Stimulated activated CD8-positive, alpha-beta memory T cell treated with anti-CD3 and anti-CD28 coated beads, Interleukin-2, amount 100 ng/mL, for 48 hours (primary cell): ENCODE measurements at regions not wholly inside any gene's neighbourhood (a gene's known extent, or its start where the extent isn't known, plus 50 kb on each side); places are given as distances from the start of the nearest gene placed in this dataset.

ENCODE experiments used
- DNase-seq, 2 donors: peaks; one replicate each; pipeline ENCODE4 v3.0.0-alpha.2; 2020; ENCODE audit warnings: low read depth in 2 of 2

DNA sequence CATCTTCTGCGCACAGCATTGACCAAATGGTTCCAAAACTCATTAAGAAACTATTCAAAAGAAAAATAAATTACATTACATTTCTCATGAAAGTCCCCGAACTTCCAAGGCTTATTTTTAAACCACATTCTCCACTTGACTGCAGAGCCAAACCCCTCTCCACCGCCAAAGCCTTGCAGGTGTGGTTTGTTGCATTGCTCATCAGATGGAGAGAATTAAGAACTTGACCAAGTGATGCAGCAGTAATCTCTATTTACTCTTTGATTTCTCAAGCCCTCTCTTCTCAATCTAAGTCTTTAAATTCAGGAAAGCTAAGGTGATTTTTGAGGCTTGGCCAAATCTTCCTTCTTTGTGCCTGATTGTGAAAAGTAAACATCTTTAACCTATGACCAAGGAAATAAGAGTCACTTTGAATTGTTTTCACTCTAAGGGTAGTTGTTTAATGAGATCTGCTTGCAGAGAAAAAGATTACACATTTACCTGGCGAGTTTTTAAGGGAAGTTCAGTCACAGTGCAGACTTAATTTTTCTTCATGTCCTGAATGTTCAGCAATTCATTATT lies 290.5 kb upstream of the ITGA1 start:
- DNase-seq: no peak

DNA sequence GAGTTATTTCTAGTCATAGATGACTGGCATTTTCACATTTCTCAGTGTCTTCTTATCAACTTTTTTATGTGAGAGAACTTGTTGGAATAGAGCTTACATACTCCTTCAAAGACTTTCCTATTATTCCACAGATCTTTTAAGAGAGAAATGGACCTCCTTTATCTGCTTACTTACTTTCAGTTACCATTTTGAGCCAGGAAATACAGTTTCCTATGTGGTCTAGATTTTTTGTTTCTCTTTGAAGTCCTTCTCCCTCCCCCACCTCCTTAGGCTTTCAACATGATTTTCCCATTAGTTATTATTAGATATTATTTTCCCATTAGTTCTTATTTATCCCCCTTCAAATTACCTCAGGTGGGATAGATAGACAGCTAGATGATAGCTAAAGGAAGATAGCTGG lies 289.1 kb upstream of the ITGA1 start:
- DNase-seq: no peak

DNA sequence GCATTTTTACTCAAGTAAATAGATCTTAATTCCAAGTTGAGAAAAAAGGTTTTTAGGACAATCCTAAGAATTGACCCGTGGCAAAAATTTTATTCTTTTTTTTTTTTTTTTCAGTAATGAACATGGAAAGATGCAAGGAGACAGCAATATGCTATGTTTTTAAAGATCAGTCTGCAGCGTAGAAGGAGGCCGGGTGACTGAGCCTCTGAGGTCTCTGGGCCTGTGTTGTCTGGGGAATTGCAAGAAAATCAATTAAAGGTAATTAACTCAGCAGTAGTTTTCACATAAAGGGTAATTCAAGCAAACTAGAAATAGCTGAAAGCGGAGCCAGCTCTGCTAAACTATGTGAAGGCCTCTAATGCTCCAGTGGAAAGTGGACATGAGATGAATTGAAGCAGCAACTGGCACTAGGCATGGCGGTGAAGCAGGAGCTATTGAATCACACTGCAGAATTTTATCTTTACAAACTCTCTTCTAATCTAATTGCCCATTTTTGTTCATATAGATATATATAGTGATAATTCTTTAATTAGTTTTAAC lies 285.2 kb upstream of the ITGA1 start:
- no peak for DNase-seq

DNA sequence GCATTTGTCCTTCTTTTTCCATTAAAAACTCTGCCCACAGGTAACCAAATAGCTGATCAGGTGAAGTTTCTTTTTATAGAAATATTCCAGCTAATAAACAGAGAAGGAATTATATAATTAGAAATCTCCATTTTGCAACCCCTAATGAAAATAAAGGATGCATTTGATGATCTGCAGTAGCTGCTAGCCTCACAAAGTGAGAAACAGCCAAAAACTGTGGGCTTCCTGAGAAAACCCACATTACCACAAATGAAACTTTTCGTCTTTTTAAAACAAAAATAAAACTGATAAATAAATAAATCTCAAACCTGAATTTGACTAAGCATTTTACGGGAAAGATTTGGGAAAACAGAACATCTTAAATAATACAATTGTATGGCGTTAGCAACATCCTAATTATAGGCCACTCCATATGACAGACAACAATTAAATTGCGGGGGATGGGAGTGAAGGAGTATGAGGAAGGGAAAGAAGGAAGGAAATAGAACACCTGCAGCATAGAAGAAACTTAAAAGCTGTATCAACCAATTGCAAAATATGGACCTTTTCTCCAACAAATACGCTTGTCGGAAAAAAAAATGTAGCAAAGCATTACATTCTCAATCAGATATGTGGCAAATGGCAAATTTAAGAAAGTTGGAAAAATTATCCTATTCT lies 283.0 kb upstream of the ITGA1 start:
- DNase-seq: no peak

DNA sequence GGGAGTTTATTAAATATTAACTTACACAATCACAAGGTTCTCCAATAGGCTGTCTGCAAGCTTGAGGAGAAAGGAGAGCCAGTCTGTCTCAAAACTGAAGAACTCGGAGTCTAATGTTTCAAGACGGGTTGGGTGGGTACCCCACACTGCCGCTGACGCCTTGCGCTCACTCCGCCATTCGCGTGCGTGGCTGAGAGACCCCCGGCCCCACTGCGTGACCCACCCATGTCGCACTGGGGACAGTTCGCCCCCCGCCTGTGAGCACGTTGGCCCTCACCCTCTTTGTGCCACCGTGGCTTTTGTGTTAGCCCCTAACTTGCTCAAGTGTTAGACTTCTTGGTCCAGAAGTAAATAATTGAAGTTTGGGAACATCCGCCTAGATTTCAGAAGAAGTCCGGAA lies 270.0 kb upstream of the ITGA1 start:
- DNase-seq: no peak

DNA sequence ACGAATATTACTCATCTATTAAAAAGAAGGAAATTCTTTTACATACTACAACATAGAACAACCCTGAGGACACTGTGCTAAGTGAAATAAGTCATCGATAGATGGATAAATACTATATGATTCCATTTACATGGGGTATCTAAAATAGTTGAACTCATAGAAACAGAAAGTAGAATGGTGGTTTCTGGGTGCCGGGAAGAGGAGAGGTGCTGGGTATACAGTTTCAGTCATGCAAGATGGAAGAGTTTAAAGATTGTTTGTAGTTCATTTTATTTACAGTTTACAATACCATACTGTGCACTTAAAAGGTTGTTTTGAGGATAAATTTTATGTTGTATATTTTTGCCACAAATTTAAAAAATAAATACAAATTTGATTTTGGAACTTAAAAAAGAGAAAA lies 267.5 kb upstream of the ITGA1 start:
- DNase-seq: no peak

DNA sequence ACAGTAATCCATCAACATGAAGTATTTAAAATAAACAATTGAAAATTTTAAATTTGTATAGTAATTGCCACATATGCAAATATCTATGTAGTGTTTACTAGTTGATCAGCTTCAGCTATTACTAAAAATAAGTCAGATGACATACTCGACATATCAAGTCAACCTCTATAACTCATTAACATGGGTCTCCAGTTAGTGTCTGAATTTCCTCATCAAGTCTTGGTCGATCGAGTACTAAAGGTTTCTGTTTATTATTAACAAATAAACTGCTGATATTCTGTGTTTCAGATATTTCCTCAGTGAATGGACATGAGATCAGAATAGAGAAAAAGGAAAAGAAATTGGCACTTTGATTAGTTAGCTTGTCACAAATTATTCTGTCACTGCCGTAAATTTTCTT lies 266.5 kb upstream of the ITGA1 start:
- DNase-seq: no peak

DNA sequence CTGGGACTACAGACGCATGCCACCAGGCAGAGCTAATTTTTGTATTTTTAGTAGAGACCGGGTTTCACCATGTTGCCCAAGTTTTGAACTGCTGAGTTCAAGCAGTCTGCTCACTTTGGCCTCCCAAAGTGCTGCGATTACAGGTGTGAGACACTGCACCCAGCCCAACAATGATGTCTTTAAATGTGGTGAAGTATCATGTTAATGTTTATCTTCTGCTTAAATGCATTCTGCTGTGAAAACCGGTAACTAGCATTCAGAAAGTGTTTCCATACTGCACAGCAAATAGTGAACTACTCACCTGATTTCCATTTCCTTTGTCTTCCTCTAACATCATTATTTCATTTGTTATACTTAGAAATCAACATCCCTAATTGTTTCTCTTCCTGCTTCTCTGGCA lies 264.0 kb upstream of the ITGA1 start:
- DNase-seq: no peak

DNA sequence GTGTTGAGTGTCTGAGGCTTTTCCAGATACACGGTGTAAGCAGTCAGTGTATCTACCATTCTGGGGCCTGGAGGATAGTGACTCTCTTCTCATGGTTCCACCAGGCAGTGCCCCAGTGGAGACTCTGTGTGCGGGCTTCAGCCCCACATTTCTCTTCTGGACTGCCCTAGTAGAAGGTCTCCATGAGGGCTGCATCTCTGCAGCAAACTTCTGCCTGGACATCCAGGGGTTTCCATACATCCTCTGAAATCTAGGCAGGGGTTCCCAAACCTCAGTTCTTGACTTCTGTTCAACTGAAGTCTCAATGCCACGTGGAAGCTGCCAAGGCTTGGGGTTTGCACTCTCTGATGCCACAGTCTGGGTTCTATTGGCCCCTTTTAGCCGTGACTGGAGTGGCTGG lies 256.6 kb upstream of the ITGA1 start:
- DNase-seq: no peak

DNA sequence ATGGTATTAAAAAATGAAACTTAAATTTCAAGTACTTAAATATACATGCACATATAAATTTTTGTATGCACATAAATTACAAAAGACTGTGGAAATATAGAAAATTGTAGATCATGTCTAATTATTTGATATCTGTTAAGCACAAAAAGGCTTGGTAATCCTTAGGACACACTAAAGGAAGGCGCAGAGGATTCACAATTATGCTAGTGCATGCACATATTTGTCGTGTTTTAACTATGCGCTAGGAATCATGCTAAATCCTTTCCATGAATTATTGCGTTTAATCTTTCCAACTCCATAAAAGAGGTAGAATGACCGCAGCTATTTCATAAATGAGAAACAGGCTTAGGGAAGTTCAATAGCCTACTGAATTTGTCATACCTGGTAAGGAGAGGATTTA lies 244.1 kb upstream of the ITGA1 start:
- DNase-seq: no peak

DNA sequence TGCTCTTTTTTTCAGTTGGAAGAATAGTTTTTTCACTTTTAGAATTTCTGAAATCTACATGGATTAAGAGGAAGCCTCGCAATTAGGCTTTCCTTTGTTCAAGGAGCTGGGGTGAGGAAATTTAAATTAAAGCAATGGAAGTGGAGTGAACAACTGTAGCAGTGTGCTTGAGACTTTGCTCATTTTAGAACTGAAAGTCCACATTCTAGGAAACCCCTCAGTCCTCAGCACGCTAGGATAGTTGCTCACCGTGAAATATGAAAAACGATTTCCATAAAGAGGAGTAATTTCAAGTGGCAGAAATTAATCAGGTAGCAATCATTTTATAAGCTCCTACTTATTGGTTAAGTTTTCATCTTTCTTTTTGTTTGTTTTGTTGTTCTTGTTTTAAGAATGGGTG lies 243.0 kb upstream of the ITGA1 start:
- no peak for DNase-seq

DNA sequence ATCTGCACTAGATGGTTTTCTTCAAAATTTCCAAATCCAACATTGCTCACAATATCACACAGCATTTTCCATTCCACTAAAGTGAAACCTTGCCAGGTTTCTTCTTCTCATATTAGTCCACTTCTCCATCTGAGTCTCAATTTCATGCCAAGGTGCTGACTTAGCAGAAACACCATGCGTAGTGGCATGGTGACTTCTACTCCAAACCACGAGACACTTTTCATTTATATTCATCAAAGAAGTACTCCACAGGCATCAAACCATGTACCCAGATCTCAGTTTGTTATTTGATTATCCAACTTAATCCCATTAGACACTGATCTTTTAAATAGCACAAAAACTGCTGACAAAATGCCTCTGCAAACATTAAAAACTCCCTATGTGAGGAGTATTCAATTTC lies 233.4 kb upstream of the ITGA1 start:
- DNase-seq: no peak

DNA sequence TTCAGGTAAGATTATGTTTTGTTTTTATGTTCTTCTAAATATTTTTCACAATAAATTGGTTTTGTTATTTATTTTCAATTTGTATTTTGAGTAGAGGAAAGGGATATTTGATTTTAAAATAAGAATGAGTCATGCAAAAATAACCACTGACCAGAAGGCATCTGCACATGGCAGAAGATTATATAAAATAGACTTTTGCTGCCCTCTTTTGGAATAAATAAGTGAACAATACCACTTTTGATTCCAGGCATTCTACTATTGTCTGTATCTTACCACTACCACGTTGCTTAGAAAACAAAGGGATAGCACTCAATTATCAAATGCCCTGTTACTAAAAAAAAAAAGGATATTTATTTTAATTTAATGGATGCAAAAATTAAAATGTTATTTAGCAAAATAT lies 227.3 kb upstream of the ITGA1 start:
- no peak for DNase-seq

DNA sequence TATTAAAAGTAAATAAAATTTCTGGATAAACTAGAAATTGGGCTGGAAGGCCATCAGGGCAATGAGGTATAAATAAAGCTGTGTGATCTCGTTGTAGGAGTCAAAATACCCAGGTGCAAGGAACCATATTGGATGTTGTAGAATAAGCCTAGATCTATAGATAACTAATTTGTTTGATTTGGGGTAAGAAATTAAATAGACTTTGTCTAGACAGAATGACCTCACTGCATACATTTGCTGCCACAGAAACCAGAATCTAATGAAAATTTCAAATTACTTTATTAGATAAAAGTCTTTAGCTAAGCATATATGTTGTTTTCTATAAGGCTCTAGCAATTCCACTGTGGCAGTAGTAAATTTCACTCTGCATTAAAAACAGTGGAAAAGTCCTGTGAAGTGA lies 225.2 kb upstream of the ITGA1 start:
- no peak for DNase-seq

DNA sequence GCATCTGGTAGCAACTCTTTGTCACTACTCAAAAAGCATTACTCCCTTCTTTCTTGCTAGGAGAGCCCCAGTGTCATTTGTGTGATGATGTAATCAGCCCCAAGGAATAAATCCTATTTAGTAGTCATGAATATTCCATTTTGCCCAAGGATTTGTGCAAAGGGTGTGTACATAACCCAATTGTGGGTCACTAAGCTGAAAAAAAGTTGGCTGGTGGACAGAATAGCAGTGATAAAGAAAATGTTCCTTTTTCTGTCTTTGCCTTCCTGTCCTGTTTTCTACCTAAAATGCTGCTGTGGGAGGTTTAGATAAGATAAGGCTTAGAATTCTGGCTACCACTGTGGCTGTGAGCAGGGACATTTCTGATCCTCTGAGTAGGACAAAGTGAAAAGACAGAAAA lies 223.1 kb upstream of the ITGA1 start:
- no peak for DNase-seq

DNA sequence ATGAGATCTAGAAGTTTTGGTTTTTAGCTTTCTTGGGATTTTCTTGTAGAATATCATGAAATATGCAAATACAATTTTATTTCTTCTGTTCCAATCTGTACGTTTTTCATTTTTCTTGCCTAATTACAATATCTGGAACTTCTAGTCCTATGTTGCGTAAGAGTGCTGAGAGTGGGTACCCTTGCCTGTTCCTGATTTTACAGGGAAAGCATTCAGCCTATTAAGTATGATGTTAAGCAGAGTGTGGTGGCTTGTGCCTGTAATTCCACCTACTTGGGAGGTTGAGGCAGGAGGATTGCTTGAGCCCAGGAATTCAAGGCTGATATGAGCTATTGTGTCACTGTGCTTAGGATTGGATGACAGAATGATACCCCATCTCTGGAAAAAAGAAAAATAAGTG lies 210.2 kb upstream of the ITGA1 start:
- DNase-seq: no peak

DNA sequence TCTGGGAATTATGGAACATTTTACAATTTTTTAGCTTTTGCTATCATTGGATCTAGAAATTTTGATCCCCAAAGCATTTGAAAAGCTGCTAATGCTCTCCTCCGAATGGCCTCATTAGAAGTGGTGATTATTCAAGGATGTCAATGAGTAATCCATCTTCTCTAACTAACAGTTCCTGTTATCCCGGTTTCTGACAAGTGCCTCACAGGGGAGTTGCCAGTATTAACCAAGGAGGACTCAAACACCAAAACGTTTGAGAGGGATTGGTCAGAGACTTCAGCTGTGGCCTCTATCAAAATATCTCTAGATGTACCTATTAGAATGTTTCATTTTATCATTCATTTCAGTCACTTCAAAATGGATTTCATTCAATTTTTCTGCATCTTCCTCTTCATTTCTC lies 208.3 kb upstream of the ITGA1 start:
- DNase-seq: no peak

DNA sequence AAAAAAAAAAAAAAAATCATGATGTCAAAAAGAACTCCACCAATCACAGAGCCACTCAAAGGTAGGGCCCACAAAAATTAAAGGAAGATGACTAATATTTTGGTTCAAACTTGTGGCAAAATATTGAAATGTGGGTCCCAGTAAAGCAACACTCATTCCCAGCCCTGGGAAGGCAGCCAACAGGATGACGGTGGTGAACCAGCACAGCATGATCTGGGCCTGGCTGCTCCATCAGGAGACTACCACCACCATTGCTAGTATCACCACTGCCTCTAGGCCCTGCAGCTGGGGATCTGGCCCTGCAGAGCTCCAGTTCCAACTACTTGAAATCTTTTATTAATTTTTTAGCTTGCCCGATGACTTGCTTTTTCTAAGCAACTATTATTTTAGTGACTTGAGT lies 206.8 kb upstream of the ITGA1 start:
- DNase-seq: no peak

DNA sequence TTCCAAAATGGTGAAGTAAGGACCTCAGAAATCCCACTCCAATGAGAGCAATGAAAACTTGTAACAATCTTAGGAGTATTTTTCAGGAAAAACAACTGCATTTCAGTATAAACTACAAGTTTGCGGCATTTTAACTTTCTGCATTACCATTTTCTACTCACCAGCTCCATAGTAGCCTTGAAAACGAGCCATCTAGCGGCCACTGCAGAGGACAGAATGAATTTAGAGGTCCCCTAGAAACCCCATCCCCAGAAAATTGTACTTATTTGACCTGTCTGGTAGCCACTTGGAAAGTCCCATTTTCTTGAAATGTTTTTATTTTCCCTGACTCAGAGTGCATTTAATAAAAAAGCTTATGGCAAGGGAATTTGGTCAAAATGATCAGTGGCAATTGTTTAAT lies 205.4 kb upstream of the ITGA1 start:
- no peak for DNase-seq

DNA sequence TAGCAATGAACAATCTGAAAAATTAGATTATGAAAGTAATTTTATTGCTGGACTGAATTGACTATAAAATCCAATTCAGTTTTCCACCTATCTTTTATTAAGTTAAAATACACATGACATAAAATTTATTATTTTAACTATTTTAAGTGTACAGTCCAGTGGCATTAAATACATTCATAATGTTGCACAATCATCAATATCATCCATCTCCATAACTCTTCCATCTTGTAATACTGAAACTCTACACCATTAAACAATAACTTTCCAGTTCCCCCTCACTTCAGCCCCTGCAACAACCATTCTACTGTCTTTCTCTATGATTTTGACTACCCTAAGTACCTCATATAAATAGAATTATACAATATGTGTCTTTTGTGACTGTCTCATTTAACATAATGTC lies 200.6 kb upstream of the ITGA1 start:
- no peak for DNase-seq

DNA sequence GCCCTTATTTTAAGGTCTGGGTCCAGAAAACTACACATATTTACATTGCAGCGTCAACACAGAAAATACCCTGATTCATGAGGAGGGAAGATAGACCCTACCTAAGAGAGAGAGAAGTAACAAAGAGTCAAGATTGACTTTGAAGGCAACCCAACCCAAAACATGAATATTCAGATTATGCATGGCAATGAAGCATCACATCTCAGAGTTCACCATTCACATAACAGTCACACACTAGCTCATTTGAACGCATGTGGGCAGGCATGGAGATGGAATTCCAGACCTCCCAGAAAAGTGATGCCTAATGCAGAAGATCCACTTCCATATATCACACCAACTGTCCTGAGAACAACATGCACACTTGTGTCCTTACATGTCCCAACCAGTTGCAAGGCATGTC lies 190.1 kb upstream of the ITGA1 start:
- no peak for DNase-seq

DNA sequence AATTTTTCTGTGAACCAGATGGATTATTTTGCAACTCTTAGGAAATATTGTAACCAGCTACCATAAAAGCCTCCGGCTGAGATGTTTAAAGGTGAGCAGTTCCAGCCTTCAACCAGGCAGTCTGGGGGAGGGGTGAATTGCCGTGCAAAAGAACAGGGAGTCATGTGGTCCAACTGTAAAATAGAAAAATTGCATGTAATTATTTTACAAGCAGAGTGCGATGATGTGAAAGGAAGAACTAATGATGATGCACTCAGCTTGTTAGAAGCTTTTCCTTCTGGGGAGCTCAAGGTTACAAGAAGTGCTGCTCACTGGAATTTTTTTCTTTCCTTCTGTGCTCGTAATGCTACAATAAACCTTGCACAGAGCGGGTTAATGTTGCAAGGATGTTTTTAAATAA lies 188.7 kb upstream of the ITGA1 start:
- DNase-seq: no peak

DNA sequence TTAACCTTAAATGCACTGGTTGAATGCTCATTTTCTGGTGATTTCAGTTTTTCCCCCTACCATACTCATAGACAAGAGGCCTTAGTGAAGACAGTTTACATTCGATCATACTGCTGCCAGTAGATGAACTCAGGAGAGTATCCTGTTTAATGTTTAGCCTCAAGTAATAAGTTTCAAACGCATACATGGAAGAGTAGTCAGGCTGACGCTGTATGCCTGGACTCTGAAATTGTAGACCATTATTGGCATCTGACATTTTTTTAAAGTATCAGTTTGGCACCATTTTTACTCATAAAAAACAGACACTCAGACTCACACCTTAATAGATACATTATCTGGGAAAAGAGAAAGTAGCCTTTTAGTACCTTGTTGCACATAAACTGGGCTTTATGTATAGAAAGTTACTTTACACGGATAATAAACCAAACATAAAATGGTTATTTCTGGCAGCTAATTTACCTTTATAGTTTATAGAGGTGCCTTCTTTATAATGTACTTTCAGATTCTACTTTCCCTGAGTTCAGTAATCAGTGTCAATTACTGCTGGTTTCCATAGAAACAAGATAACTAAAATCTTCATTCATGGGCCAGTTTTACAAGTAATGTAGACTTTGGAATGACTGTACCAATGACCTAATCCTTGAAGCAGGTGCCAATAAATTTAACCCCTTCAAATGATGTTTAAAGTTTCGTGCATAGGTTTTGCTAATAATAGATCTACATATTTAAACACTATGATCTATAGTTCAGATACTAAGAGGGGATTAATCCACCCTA lies 183.8 kb upstream of the ITGA1 start:
- DNase-seq: no peak
